ENCODE measurements at regions not wholly inside any gene's neighbourhood (a gene's known extent, or its start where the extent isn't known, plus 50 kb on each side); places are given as distances from the start of the nearest gene placed in this dataset.

GRCh38 chr1:200269256-200269655 lies 140.6 kb downstream of the ZNF281 start:
- H3K9me3 ChIP-seq (ENCODE audit: low read length) = no peaks in the 10 kb centered on the region
- no peaks in the 10 kb centered on the region for H3K36me3 ChIP-seq (ENCODE audit: insufficient read depth, low read length)
- H4K20me1 ChIP-seq (ENCODE audit: insufficient read depth) = no peaks in the 10 kb centered on the region
- no peak overlapping the region for H3K4me3 ChIP-seq (ENCODE audit: low read length)
- H3K27ac ChIP-seq (ENCODE audit: low read length) = no peak overlapping the region
- no peak overlapping the region for H3K9ac ChIP-seq (ENCODE audit: low read length)
- no peak for TF ChIP-seq TAF1 (IDR thresholded peaks at IDR 0.05; ENCODE audit: low read depth)
- no peak for TF ChIP-seq RAD21 (conservative IDR thresholded peaks at IDR 0.05)
- no peak for TF ChIP-seq POLR2AphosphoS5 (IDR thresholded peaks at IDR 0.05)
- no peak for TF ChIP-seq SMC3 (conservative IDR thresholded peaks at IDR 0.05; ENCODE audit: poor library complexity)
- TF ChIP-seq EZH2 (IDR thresholded peaks at IDR 0.05; ENCODE audit: borderline replicate concordance, insufficient read depth, low read length, poor library complexity, severe bottlenecking) = no peak
- no peak for TF ChIP-seq MXI1 (conservative IDR thresholded peaks at IDR 0.05; ENCODE audit: poor library complexity, severe bottlenecking)
- no peaks in the 10 kb centered on the region for H3K27me3 ChIP-seq (ENCODE audit: insufficient read depth, low read depth, low read length)
- H2AFZ ChIP-seq (ENCODE audit: low read depth, low read length) = no peak overlapping the region
- no peaks in the 10 kb centered on the region for H3K79me2 ChIP-seq (replicated peaks; ENCODE audit: insufficient read depth, low read length)
- no peaks in the 10 kb centered on the region for H3K9me2 ChIP-seq (ENCODE audit: insufficient read depth, low read length)
- no peaks in the 10 kb centered on the region for H3F3A ChIP-seq (ENCODE audit: insufficient read depth, low read length, poor library complexity, severe bottlenecking)
- H3K4me2 ChIP-seq (ENCODE audit: low read length) = no peak overlapping the region

- Histone ChIP-seq H2AFZ (ENCODE audit: low read depth, low read length) (no peak overlapping the region), H3F3A (ENCODE audit: insufficient read depth, low read length, poor library complexity, severe bottlenecking) (no peaks in the 10 kb centered on the region), H3K9ac (ENCODE audit: low read length) (no peak overlapping the region), H4K20me1 (ENCODE audit: insufficient read depth) (no peaks in the 10 kb centered on the region), H3K36me3 (ENCODE audit: insufficient read depth, low read length) (no peaks in the 10 kb centered on the region), H3K79me2 (replicated peaks; ENCODE audit: insufficient read depth, low read length) (no peaks in the 10 kb centered on the region), H3K27me3 (ENCODE audit: insufficient read depth, low read depth, low read length) (no peaks in the 10 kb centered on the region), H3K4me3 (ENCODE audit: low read length) (no peak overlapping the region), H3K27ac (ENCODE audit: low read length) (no peak overlapping the region), H3K9me3 (ENCODE audit: low read length) (no peaks in the 10 kb centered on the region), H3K4me2 (ENCODE audit: low read length) (no peak overlapping the region), H3K9me2 (ENCODE audit: insufficient read depth, low read length) (no peaks in the 10 kb centered on the region)
- TF ChIP-seq TAF1 (IDR thresholded peaks at IDR 0.05; ENCODE audit: low read depth) (no peak), REST (IDR thresholded peaks at IDR 0.05; ENCODE audit: borderline replicate concordance) (no peak), EZH2 (IDR thresholded peaks at IDR 0.05; ENCODE audit: borderline replicate concordance, insufficient read depth, low read length, poor library complexity, severe bottlenecking) (no peak), EP300 (conservative IDR thresholded peaks at IDR 0.05; ENCODE audit: poor library complexity, severe bottlenecking) (no peak), SMC3 (conservative IDR thresholded peaks at IDR 0.05; ENCODE audit: poor library complexity) (no peak), RAD21 (conservative IDR thresholded peaks at IDR 0.05) (no peak), CTCF (IDR thresholded peaks at IDR 0.05; ENCODE audit: poor library complexity, severe bottlenecking) (no peak), MXI1 (conservative IDR thresholded peaks at IDR 0.05; ENCODE audit: poor library complexity, severe bottlenecking) (no peak), POLR2AphosphoS5 (IDR thresholded peaks at IDR 0.05) (no peak)
Measured at GRCh38 chr1:200267937-200268336, 141.9 kb downstream of the ZNF281 start.

Data from neural cell (in vitro differentiated cells).